ENCODE measurements at regions not wholly inside any gene's neighbourhood (a gene's known extent, or its start where the extent isn't known, plus 50 kb on each side); places are given as distances from the start of the nearest gene placed in this dataset.
"Not testable (repeated sequence)": the region's sequence is repeated elsewhere in the genome, so short reads cannot be mapped to it uniquely, and the experiment has no call there.

- H3K36me3 Mint-ChIP-seq (ENCODE audit: unreplicated experiment): no peaks in the 10 kb centered on the region
- no peaks in the 10 kb centered on the region for H3K9me3 Mint-ChIP-seq (ENCODE audit: unreplicated experiment)
- no peaks in the 10 kb centered on the region for H3K4me1 Mint-ChIP-seq (ENCODE audit: unreplicated experiment)
- TF ChIP-seq, protein P1, sequence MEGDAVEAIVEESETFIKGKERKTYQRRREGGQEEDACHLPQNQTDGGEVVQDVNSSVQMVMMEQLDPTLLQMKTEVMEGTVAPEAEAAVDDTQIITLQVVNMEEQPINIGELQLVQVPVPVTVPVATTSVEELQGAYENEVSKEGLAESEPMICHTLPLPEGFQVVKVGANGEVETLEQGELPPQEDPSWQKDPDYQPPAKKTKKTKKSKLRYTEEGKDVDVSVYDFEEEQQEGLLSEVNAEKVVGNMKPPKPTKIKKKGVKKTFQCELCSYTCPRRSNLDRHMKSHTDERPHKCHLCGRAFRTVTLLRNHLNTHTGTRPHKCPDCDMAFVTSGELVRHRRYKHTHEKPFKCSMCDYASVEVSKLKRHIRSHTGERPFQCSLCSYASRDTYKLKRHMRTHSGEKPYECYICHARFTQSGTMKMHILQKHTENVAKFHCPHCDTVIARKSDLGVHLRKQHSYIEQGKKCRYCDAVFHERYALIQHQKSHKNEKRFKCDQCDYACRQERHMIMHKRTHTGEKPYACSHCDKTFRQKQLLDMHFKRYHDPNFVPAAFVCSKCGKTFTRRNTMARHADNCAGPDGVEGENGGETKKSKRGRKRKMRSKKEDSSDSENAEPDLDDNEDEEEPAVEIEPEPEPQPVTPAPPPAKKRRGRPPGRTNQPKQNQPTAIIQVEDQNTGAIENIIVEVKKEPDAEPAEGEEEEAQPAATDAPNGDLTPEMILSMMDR (IDR thresholded peaks at IDR 0.05): no peak
- no peak overlapping the region for H3K27ac Mint-ChIP-seq (ENCODE audit: unreplicated experiment)
- H3K4me3 Mint-ChIP-seq (ENCODE audit: unreplicated experiment): no peak overlapping the region
- H3K27me3 Mint-ChIP-seq (ENCODE audit: unreplicated experiment): peaks cover 8% of the 10 kb centered on the region
- no peak for DNase-seq (ENCODE audit: extremely low spot score, unreplicated experiment)
Observed at GRCh38 chr14:37678916-37679315, 83.5 kb downstream of the TTC6 start.

DNA sequence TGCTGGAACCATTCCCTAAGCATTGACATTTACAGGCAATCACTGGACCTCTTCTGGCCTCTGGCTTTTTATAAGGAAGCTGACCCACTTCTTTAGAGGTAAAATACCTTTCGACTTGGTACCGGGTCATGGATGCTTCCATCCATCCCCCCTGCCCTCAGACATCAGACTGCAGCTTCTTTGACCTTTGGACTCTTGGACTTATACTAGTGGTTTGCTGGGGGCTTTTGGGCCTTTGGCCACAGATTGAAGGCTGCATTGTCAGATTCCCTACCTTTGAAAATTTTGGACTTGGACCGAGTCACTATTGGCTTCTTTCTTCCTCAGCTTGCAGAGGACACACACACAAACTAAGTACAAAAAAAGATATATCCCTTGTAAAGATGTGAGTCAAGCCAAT, 86.1 kb downstream of the TTC6 start:
- Mint-ChIP-seq H3K4me3 (ENCODE audit: unreplicated experiment) (no peak overlapping the region), H3K4me1 (ENCODE audit: unreplicated experiment) (no peaks in the 10 kb centered on the region), H3K27me3 (ENCODE audit: unreplicated experiment) (peaks cover 2% of the 10 kb centered on the region), H3K36me3 (ENCODE audit: unreplicated experiment) (no peaks in the 10 kb centered on the region), H3K27ac (ENCODE audit: unreplicated experiment) (no peak overlapping the region), H3K9me3 (ENCODE audit: unreplicated experiment) (no peaks in the 10 kb centered on the region)
- TF ChIP-seq, protein P1 (IDR thresholded peaks at IDR 0.05): no peak
- no peak for DNase-seq (ENCODE audit: extremely low spot score, unreplicated experiment)

GRCh38 chr14:37692680-37693079, 97.3 kb downstream of the TTC6 start:
- H3K27ac Mint-ChIP-seq (ENCODE audit: unreplicated experiment); H3K4me1 Mint-ChIP-seq (ENCODE audit: unreplicated experiment); H3K27me3 Mint-ChIP-seq (ENCODE audit: unreplicated experiment); H3K36me3 Mint-ChIP-seq (ENCODE audit: unreplicated experiment); H3K4me3 Mint-ChIP-seq (ENCODE audit: unreplicated experiment); DNase-seq (ENCODE audit: extremely low spot score, unreplicated experiment): not testable (repeated sequence)
- H3K9me3 Mint-ChIP-seq (ENCODE audit: unreplicated experiment): peaks cover 22% of the 10 kb centered on the region

DNA sequence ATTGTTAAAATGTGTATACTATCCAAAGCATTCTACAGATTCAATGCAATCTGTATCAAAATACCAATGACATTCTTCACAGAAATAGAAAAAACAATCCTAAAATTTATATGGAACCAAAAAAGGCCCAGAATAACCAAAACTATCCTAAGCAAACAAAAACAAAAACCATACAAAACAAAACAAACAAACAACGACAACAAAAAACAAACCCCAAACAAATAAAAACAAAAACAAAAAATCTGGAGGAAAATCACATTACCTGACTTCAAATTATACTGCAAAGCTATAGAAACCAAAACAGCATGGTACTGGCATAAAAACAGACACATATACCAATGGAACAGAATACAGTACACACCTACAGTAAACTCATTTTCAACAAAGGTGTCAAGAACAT, 98.0 kb downstream of the TTC6 start:
- H3K36me3 Mint-ChIP-seq (ENCODE audit: unreplicated experiment); H3K4me1 Mint-ChIP-seq (ENCODE audit: unreplicated experiment); DNase-seq (ENCODE audit: extremely low spot score, unreplicated experiment); H3K4me3 Mint-ChIP-seq (ENCODE audit: unreplicated experiment); H3K27me3 Mint-ChIP-seq (ENCODE audit: unreplicated experiment); H3K27ac Mint-ChIP-seq (ENCODE audit: unreplicated experiment): not testable (repeated sequence)
- peaks cover 22% of the 10 kb centered on the region for H3K9me3 Mint-ChIP-seq (ENCODE audit: unreplicated experiment)

DNA sequence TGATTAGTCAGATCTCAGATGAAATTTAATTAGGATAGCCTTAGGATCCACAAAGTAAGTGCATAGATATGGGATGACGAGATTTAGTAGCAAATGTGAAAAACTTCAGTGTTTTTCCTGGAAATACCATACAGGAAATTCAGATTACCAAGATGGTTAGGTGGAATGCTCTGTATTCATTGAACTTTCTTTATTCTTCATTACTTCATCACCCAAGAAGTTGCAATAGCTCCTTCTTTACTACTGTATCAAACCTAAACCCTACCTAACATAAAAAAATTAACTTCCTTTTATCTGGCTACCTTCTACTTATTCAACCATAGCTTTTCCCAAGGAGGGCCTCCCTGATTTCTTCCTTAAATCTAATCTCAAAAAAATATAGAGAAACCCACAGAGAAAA, 100.4 kb downstream of the TTC6 start:
- no peak overlapping the region for H3K27ac Mint-ChIP-seq (ENCODE audit: unreplicated experiment)
- no peaks in the 10 kb centered on the region for H3K4me1 Mint-ChIP-seq (ENCODE audit: unreplicated experiment)
- no peak for DNase-seq (ENCODE audit: extremely low spot score, unreplicated experiment)
- no peaks in the 10 kb centered on the region for H3K36me3 Mint-ChIP-seq (ENCODE audit: unreplicated experiment)
- H3K9me3 Mint-ChIP-seq (ENCODE audit: unreplicated experiment): peaks cover 17% of the 10 kb centered on the region
- no peak overlapping the region for H3K4me3 Mint-ChIP-seq (ENCODE audit: unreplicated experiment)
- TF ChIP-seq, protein P1 (IDR thresholded peaks at IDR 0.05): no peak
- H3K27me3 Mint-ChIP-seq (ENCODE audit: unreplicated experiment): no peaks in the 10 kb centered on the region

GRCh38 chr14:37697489-37698121, 102.2 kb downstream of the TTC6 start:
- Mint-ChIP-seq H3K4me3 (ENCODE audit: unreplicated experiment) (no peak overlapping the region), H3K27me3 (ENCODE audit: unreplicated experiment) (no peaks in the 10 kb centered on the region), H3K9me3 (ENCODE audit: unreplicated experiment) (peaks cover 13% of the 10 kb centered on the region), H3K36me3 (ENCODE audit: unreplicated experiment) (no peaks in the 10 kb centered on the region), H3K27ac (ENCODE audit: unreplicated experiment) (no peak overlapping the region), H3K4me1 (ENCODE audit: unreplicated experiment) (no peaks in the 10 kb centered on the region)
- no peak for DNase-seq (ENCODE audit: extremely low spot score, unreplicated experiment)
- TF ChIP-seq, protein P1 (IDR thresholded peaks at IDR 0.05): no peak

All from osteocyte (in vitro differentiated cells).